SK-N-MC (cell line): ENCODE measurements at regions not wholly inside any gene's neighbourhood (a gene's known extent, or its start where the extent isn't known, plus 50 kb on each side); places are given as distances from the start of the nearest gene placed in this dataset.

ENCODE experiments used
- EZH2 ChIP-seq: fragments of 200-600 bp; sonication (generic); IDR thresholded peaks from one replicate; pipeline ENCODE4 v1.6.1; 2017; ENCODE audit warnings: antibody characterized with exemption
- POLR2AphosphoS5 ChIP-seq: IDR thresholded peaks from 2 replicates; pipeline ENCODE4 v1.6.1; 2012; ENCODE audit warnings: mild to moderate bottlenecking, low read depth, low read length, borderline replicate concordance

DNA sequence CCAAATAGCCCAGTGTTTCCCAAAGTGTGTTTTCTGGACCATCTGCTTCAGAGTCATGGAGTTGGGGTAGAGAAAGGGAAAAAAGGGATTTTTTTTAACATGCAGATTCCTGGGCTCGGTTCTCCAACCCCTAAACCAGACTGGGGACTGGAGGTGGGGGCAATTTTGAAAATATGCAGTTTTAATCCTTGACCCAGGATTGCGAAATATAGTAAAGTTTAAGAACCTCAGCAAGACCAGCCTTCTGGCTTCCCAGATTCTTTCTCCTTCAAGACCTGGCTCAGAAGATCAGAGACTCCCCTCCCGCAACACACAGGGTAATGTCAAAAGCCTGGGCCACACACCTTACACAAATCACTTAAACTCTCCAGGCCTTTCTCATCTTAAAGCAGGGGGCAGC is 150.1 kb downstream of the PAH start:
- TF ChIP-seq POLR2AphosphoS5 (no peak), EZH2 (no peak)
